B cell (primary cell): ENCODE measurements at regions not wholly inside any gene's neighbourhood (a gene's known extent, or its start where the extent isn't known, plus 50 kb on each side); places are given as distances from the start of the nearest gene placed in this dataset.

Experiments used
- ATAC-seq: fragments of 200-7000 bp; cut with Tn5 transposase; one replicate; pipeline ENCODE4 v1.10.0; 2021; ENCODE audit warnings: low read depth, mild to moderate bottlenecking, moderate number of reproducible peaks, moderate library complexity
- CTCF ChIA-PET: fragments of 350-600 bp; sonication (Branson Sonifier 250); formaldehyde crosslinking; loops from one replicate; lab custom pipeline; 2021; ENCODE audit warnings: antibody characterized with exemption, inconsistent platforms; lab: Charles Lee
- POLR2A ChIA-PET: fragments of 350-600 bp; sonication (Branson Sonifier 250); formaldehyde crosslinking; loops from one replicate; lab custom pipeline; 2021; ENCODE audit warnings: antibody characterized with exemption; lab: Charles Lee
- DNase-seq: peaks from one replicate; pipeline ENCODE4 v3.0.0; 2013
- H2AFZ ChIP-seq: 2 replicates; pipeline ENCODE4 v1.6.1; 2012; ENCODE audit warnings: mild to moderate bottlenecking, low read depth, low read length; ENCODE audit not compliant: insufficient read depth, poor library complexity, severe bottlenecking
- H3K27ac ChIP-seq, 2 donors: 1 replicate in 1 of 2; 2 replicates in 1 of 2; pipeline ENCODE4 v1.5.1; 2012 to 2013; ENCODE audit warnings: low read length in 2 of 2, mild to moderate bottlenecking in 2 of 2, moderate library complexity in 1 of 2
- H3K27me3 ChIP-seq, 4 experiments: fragments of 200-600 bp in 1 of 4; sonication (generic) in 1 of 4; replicated peaks in 1 of 4; 1 replicate in 2 of 4; 2 replicates in 2 of 4; pipeline versions ENCODE4 v1.6.1 to v1.7.0; 2013 to 2016; ENCODE audit warnings: low read length in 3 of 4, mild to moderate bottlenecking in 2 of 4, mixed read lengths in 1 of 4, moderate library complexity in 1 of 4; ENCODE audit not compliant: insufficient read depth in 4 of 4, control insufficient read depth in 3 of 4; ENCODE audit errors: control extremely low read depth in 1 of 4
- H3K36me3 ChIP-seq, 2 experiments: replicated peaks in 1 of 2; 1 replicate in 1 of 2; 2 replicates in 1 of 2; pipeline versions ENCODE4 v1.6.1 to v1.7.1; 2013; ENCODE audit warnings: low read length in 1 of 2; ENCODE audit not compliant: insufficient read depth in 2 of 2, control insufficient read depth in 1 of 2; ENCODE audit errors: control extremely low read depth in 1 of 2, extremely low read depth in 1 of 2
- H3K4me1 ChIP-seq, 2 donors: fragments of 200-600 bp in 1 of 2; sonication (generic) in 1 of 2; 1 replicate in 1 of 2; 2 replicates in 1 of 2; pipeline versions ENCODE4 v1.5.1 to v1.6.1; 2013 to 2017; ENCODE audit warnings: low read length in 2 of 2; ENCODE audit not compliant: control insufficient read depth in 2 of 2, insufficient read depth in 2 of 2
- H3K4me2 ChIP-seq: replicated peaks from 2 replicates; pipeline ENCODE3; 2012; ENCODE audit warnings: mild to moderate bottlenecking, low read depth, low read length; ENCODE audit not compliant: poor library complexity, severe bottlenecking
- H3K4me3 ChIP-seq, 5 experiments: fragments of 200-600 bp in 1 of 5; sonication (generic) in 1 of 5; 1 replicate in 3 of 5; 2 replicates in 2 of 5; pipeline versions ENCODE4 v1.5.1 to v1.7.0; 2011 to 2016; ENCODE audit warnings: low read length in 4 of 5, mild to moderate bottlenecking in 4 of 5, low read depth in 2 of 5, control low read depth in 1 of 5, moderate library complexity in 1 of 5; ENCODE audit not compliant: insufficient read depth in 1 of 5; ENCODE audit errors: control extremely low read depth in 1 of 5, extremely low read depth in 1 of 5
- H3K79me2 ChIP-seq: fragments of 200-600 bp; sonication (generic); one replicate; pipeline ENCODE4 v1.6.0; 2016; ENCODE audit warnings: low read length; ENCODE audit not compliant: control insufficient read depth, insufficient read depth
- H3K9ac ChIP-seq: fragments of 200-600 bp; sonication (generic); 2 replicates; pipeline ENCODE4 v1.6.1; 2017; ENCODE audit warnings: mild to moderate bottlenecking, low read length, moderate library complexity
- H3K9me3 ChIP-seq, 3 donors: one replicate each; pipeline versions ENCODE4 v1.6.1 to v1.7.1; 2013; ENCODE audit warnings: low read length in 2 of 3; ENCODE audit not compliant: control insufficient read depth in 2 of 3, insufficient read depth in 1 of 3; ENCODE audit errors: control extremely low read depth in 1 of 3
- H4K20me1 ChIP-seq: 2 replicates; pipeline ENCODE4 v1.6.0; 2012; ENCODE audit warnings: mild to moderate bottlenecking, low read length; ENCODE audit not compliant: insufficient read depth, control insufficient read depth, poor library complexity, severe bottlenecking
- H3K27ac Mint-ChIP-seq: one replicate; pipeline ENCODE4 v1.8.0; 2021; ENCODE audit warnings: mixed read lengths
- H3K27me3 Mint-ChIP-seq: one replicate; pipeline ENCODE4 v1.8.0; 2021; ENCODE audit warnings: mixed read lengths
- H3K4me1 Mint-ChIP-seq: one replicate; pipeline ENCODE4 v1.8.0; 2021; ENCODE audit warnings: mixed read lengths
- H3K4me3 Mint-ChIP-seq: one replicate; pipeline ENCODE4 v1.8.0; 2021; ENCODE audit warnings: mixed read lengths
- H3K9me3 Mint-ChIP-seq: one replicate; pipeline ENCODE4 v1.8.0; 2022; ENCODE audit warnings: mixed read lengths; ENCODE audit not compliant: insufficient read depth
- EZH2 ChIP-seq: IDR thresholded peaks from 2 replicates; pipeline ENCODE4 v1.6.1; 2012; ENCODE audit warnings: borderline replicate concordance, low read depth, mild to moderate bottlenecking, moderate library complexity, low read length; ENCODE audit not compliant: insufficient read depth, poor library complexity, severe bottlenecking
- WGBS: methylation state at CpG from one replicate; pipeline ENCODE4 v1.1.5; 2013; ENCODE audit warnings: missing lambda C conversion rate; ENCODE audit not compliant: insufficient coverage; 5-methylcytosine and 5-hydroxymethylcytosine counted together
- intact Hi-C: fragments of 100-400 bp; cut with micrococcal nuclease; formaldehyde crosslinking; loops from one replicate; pipeline ENCODE4 v1.10.0; 2022
- TF ChIP-seq, protein P1 (sequence below): fragments of 200-600 bp; IDR thresholded peaks from one replicate; pipeline ENCODE4 v1.8.0; 2022; ENCODE audit warnings: antibody characterized with exemption, mild to moderate bottlenecking

DNA sequence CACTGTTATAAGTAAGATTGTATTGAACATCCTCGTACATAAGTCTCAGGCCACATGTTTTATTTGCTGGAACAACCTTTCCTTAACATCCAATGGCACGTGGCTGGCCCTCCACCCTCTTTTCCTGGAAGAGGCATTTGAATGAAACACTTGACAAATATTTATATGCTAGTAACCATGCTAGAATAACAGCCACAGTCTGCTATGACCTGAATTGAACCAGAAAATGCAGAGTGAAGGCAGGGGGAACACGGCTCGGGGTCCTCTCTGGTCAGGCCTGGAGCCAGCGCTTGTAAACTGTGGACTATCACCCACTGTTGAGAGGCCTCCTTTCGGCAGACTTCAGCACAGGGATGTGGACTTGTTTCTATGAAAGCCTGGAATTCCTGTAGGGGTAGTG is 198.2 kb upstream of the COPS8 start:
- intact Hi-C loops, result no loop called here
- Histone ChIP-seq H4K20me1 (no peaks in the 10 kb centered on the region), H3K9ac (no peak overlapping the region), H2AFZ (no peak overlapping the region), H3K79me2 (no peaks in the 10 kb centered on the region), H3K4me1 (no peaks in the 10 kb centered on the region), H3K4me2 (no peak overlapping the region), H3K9me3 (no peaks in the 10 kb centered on the region), H3K27ac (no peak overlapping the region), H3K4me3 (no peak overlapping the region), H3K36me3 (no peaks in the 10 kb centered on the region), H3K27me3 (no peaks in the 10 kb centered on the region)
- ATAC-seq (no peak), DNase-seq (no peak)
- H3K27me3 Mint-ChIP-seq, result peaks cover 5% of the 10 kb centered on the region
- H3K27ac Mint-ChIP-seq, result no peak overlapping the region
- no peaks in the 10 kb centered on the region for H3K9me3 Mint-ChIP-seq
- WGBS, result 97% methylated on average over 3 of the region's 6 CpGs
- H3K4me1 Mint-ChIP-seq, result no peaks in the 10 kb centered on the region
- H3K4me3 Mint-ChIP-seq, result no peak overlapping the region
- POLR2A ChIA-PET, result no interaction called here
- CTCF ChIA-PET, result no interaction called here
- TF ChIP-seq, protein P1, sequence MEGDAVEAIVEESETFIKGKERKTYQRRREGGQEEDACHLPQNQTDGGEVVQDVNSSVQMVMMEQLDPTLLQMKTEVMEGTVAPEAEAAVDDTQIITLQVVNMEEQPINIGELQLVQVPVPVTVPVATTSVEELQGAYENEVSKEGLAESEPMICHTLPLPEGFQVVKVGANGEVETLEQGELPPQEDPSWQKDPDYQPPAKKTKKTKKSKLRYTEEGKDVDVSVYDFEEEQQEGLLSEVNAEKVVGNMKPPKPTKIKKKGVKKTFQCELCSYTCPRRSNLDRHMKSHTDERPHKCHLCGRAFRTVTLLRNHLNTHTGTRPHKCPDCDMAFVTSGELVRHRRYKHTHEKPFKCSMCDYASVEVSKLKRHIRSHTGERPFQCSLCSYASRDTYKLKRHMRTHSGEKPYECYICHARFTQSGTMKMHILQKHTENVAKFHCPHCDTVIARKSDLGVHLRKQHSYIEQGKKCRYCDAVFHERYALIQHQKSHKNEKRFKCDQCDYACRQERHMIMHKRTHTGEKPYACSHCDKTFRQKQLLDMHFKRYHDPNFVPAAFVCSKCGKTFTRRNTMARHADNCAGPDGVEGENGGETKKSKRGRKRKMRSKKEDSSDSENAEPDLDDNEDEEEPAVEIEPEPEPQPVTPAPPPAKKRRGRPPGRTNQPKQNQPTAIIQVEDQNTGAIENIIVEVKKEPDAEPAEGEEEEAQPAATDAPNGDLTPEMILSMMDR, result no peak
- TF ChIP-seq EZH2, result no peak

DNA sequence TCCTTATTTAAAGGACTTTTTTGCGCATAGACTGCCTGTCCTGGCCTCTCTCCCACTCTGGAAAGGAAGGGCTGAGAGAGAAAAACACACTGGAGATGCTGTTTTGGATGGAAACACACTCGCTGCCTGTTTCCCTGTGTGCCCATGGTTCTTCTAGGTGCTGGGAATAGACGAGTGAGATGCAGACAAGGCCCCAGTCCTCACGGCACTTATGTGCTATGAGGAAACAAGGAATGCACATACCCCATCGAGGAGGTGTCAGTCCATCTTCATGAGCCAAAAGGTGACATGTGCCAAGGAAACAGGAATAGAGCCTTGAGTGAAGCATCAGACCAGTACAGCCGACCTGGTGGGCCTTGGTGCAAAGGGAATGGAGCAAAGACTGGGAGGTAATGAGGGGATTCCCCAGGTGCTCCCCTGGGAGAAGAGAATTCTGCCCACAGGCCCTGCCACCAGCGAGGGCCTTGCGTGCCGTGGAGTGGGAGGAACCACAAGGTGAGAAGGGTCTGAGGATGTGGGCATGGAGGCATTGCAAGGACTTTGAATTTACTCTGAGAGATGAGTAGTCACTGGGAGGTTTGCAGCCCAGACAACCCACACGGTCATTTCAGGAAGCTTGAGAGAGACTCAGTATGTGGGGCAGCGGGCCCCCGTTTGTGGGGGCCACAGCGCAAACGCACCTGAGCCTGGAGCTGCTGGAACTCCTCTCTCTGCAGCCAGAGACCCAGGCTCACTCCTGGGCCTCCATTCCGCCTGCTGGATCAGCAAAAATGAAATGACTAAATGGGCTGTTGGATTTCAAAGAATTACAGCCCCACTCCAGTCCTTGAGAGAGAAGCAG is 197.5 kb upstream of the COPS8 start:
- TF ChIP-seq EZH2, result no peak
- TF ChIP-seq, protein P1, result no peak
- Histone ChIP-seq H3K4me3 (no peak overlapping the region), H3K4me2 (no peak overlapping the region), H3K27ac (no peak overlapping the region), H3K36me3 (no peaks in the 10 kb centered on the region), H3K9me3 (no peaks in the 10 kb centered on the region), H3K9ac (no peak overlapping the region), H4K20me1 (no peaks in the 10 kb centered on the region), H2AFZ (no peak overlapping the region), H3K79me2 (no peaks in the 10 kb centered on the region), H3K4me1 (no peaks in the 10 kb centered on the region), H3K27me3 (no peaks in the 10 kb centered on the region)
- no peak for DNase-seq
- no peak for ATAC-seq
- Mint-ChIP-seq H3K27ac (no peak overlapping the region), H3K9me3 (no peaks in the 10 kb centered on the region), H3K4me1 (no peaks in the 10 kb centered on the region), H3K27me3 (peaks cover 6% of the 10 kb centered on the region), H3K4me3 (no peak overlapping the region)
- ChIA-PET POLR2A (no interaction called here), CTCF (no interaction called here)
- intact Hi-C loops, result no loop called here
- 81% methylated on average over 15 of the region's 15 CpGs for WGBS
